NCI-H2196 treated with DMSO at 0.1 percent for 48 hours (cell line): ENCODE measurements at regions not wholly inside any gene's neighbourhood (a gene's known extent, or its start where the extent isn't known, plus 50 kb on each side); places are given as distances from the start of the nearest gene placed in this dataset.
"Not testable (repeated sequence)": the region's sequence is repeated elsewhere in the genome, so short reads cannot be mapped to it uniquely, and the experiment has no call there.

Experiments used
- DNase-seq: peaks from one replicate; lab custom pipeline; 2025; ENCODE audit not compliant: unreplicated experiment; lab: John Stamatoyannopoulos, UW

- DNase-seq = no peak
These were observed 170.4 kb downstream of the PTPRC start for GRCh38 chr1:198809247-198809646.

GRCh38 chr1:198811449-198811848, 172.6 kb downstream of the PTPRC start:
- no peak for DNase-seq

GRCh38 chr1:198823626-198824025, 184.8 kb downstream of the PTPRC start:
- no peak for DNase-seq

- DNase-seq = no peak
These were observed 186.4 kb downstream of the PTPRC start for GRCh38 chr1:198825254-198825653.

- DNase-seq = no peak
These were observed 190.5 kb downstream of the PTPRC start for GRCh38 chr1:198829356-198829755.

GRCh38 chr1:198829944-198830343, 191.1 kb downstream of the PTPRC start:
- no peak for DNase-seq

- no peak for DNase-seq
These were observed 191.6 kb downstream of the PTPRC start for GRCh38 chr1:198830412-198830811.

GRCh38 chr1:198833706-198834503, 195.1 kb downstream of the PTPRC start:
- no peak for DNase-seq

GRCh38 chr1:198837278-198838021, 198.6 kb downstream of the PTPRC start:
- no peak for DNase-seq

GRCh38 chr1:198838022-198838342, 199.1 kb downstream of the PTPRC start:
- no peak for DNase-seq

GRCh38 chr1:198841477-198841876, 202.6 kb downstream of the PTPRC start:
- DNase-seq = no peak

- no peak for DNase-seq
These were observed 203.8 kb downstream of the PTPRC start for GRCh38 chr1:198842686-198843085.

GRCh38 chr1:198845271-198845670, 206.4 kb downstream of the PTPRC start:
- DNase-seq = no peak

GRCh38 chr1:198845851-198846250, 207.0 kb downstream of the PTPRC start:
- no peak for DNase-seq

- no peak for DNase-seq
These were observed 207.7 kb downstream of the PTPRC start for GRCh38 chr1:198846556-198846955.

- DNase-seq = no peak
These were observed 209.4 kb downstream of the PTPRC start for GRCh38 chr1:198848206-198848605.

- DNase-seq = no peak
These were observed 209.8 kb downstream of the PTPRC start for GRCh38 chr1:198848649-198849048.

GRCh38 chr1:198849093-198849492, 210.3 kb downstream of the PTPRC start:
- no peak for DNase-seq

GRCh38 chr1:198850196-198850595, 211.4 kb downstream of the PTPRC start:
- no peak for DNase-seq

- DNase-seq = not testable (repeated sequence)
These were observed 212.1 kb downstream of the PTPRC start for GRCh38 chr1:198850966-198851365.

- DNase-seq = no peak
These were observed 217.8 kb downstream of the PTPRC start for GRCh38 chr1:198856601-198857000.

- no peak for DNase-seq
These were observed 219.2 kb downstream of the PTPRC start for GRCh38 chr1:198858033-198858432.

- no peak for DNase-seq
These were observed 221.5 kb downstream of the PTPRC start for GRCh38 chr1:198860371-198860770.
